Left renal pelvis (tissue), 4 donors: ENCODE measurements at regions not wholly inside any gene's neighbourhood (a gene's known extent, or its start where the extent isn't known, plus 50 kb on each side); places are given as distances from the start of the nearest gene placed in this dataset.

Source experiments
- DNase-seq, 4 donors: peaks; one replicate each; pipeline ENCODE4 v3.0.0-alpha.2; 2013; ENCODE audit warnings: low read depth in 4 of 4, low spot score in 3 of 4

DNA sequence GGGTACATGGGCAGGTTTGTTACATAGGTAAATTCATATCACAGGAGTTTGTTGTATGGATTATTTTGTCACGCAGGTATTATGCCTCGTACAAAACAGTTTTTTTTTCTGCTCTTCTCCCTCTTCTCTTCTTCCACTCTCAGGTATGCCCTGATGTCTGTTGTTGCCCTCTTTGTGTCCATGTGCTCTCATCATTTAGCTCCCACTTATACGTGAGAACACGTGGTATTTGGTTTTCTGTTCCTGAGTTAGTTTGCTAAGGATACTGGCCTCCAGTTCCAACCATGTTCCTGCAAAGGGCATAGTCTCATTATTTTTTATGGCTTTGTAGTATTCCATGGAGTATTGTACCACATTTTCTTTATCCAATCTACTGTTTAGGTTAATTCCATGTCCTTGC lies 65.7 kb downstream of the UNC5CL start:
- DNase-seq: no peak

DNA sequence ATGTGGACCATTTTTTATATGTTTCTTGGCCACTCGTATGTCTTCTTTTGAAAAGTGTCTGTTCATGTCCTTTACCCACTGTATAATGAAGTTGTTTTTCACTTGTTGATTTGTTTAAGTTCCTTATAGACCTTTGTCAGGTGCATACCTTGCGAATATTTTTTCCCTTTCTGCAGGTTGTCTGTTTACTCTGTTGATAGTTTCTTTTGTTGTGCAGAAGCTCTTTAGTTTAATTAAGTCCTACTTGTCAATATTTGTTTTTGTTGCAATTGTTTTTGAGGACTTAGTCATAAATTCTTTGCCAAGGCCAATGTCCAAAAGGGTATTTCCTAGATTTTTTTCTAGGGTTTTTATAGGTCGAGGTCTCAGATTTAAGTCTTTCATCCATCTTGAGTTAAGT lies 66.2 kb downstream of the UNC5CL start:
- no peak for DNase-seq

DNA sequence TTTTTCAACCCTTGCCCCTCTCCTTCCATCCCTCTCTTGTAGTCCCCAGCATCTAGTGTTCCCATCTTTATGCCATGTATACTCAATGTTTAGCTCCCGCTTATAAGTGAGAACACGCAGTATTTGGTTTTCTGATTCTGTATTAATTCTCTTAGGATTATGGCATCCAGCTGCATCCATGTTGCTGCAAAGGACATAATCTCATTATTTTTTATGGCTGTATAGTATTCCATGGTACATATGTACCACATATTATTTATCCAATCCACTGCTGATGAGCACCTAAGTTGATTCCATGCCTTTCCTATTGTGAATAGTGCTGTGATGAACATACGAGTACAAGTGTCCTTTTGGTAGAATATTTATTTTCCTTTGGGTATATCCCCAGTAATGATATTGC lies 66.8 kb downstream of the UNC5CL start:
- no peak for DNase-seq

DNA sequence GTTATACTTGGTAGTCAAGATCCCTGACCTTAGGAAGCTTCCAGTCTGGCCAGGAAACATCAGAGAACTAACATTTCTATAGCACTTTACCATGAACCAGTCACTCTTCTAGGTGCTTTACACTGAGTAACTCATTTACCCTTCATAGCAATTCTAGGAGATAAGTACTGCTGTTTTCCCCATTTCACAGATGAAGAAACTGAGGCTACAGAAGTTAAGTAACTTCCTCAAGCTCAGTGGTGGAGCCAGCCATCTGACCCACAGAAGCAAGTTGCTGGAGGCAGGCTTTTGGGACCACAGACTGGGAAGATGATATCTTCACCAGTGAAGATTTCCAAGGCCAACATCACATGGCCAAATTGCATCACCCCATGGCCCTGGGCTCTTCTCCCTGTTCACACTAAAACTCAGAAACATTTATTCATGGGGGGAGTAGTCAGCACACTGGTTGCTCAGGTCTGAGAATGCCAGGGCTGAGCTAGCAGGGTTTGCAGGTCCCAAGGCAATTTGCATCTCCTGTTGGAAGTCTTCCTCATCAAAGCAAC lies 70.3 kb downstream of the UNC5CL start:
- DNase-seq: no peak

DNA sequence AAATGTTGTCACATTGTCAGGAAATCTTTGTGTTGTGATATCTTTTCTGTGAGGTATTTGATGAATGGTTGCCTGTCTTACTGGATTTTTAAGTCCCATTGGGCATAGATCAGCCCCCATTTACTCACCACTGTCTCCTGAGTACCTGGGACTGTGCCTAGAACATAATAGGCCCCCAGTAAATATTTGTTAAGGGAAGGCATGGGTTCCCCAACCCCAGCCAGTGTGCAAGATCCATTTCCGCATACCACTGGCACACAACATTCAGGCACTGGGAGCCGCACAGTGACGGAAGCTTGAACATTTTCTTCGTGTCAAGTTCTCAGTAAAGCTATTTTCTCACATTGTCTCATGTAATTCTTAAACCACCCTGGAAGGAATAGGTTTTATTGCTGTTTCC lies 72.2 kb downstream of the UNC5CL start:
- no peak for DNase-seq

DNA sequence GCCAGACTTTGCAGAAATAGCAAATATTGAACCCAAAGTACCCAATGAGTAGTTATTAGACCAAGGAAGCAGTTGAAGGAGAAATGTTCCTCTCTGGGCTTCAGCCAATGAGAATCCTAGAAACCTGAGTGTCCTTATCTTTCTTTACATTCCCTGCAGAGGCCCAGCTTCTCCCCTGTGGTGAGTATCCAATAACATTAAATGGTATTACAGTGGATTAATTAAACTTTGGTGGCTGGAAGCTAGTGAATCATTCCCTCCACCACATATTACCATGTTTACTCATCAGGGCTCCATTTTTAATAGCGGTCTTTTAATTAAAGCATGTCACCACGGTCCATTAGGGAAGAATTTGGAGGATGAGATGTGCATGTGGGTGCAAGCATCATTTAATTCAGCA lies 74.0 kb downstream of the UNC5CL start:
- no peak for DNase-seq

DNA sequence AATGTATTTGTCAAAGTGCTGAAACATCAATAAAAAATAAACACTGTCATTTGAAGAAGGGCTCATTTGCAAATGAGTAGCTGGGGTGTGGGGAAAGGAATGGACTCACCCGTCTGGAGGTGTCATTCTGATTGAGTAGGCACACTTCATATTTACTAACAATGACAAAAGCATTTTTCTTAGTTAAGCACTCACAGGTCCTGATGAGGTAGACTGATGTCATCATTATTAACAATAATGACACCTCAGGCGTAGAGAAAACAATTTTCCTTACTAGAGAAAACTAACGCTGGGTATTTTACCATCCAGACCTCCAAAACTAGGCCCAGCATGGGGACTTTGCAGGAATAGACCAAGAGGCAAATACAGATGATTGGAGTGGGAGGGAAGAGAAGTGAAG lies 76.0 kb downstream of the UNC5CL start:
- DNase-seq: no peak

DNA sequence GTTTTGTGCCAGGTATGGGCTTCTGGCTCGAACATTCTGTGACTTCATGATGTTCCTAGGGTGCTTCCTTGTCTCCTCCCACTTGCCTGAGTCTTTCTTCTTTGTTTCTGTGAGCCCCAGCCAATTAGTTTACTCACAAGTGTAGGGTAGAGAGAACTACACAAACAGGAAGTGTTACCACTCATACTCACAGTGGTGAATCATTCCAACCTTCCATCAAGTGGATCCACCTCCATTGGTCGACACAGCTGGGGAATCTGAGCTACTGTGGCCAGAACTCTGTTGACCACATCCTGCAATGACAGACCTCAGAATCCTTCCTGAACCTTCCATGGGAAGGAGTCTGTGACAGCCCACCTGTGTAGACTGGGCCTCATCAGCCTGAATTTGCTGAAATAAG lies 76.8 kb downstream of the UNC5CL start:
- DNase-seq: no peak

DNA sequence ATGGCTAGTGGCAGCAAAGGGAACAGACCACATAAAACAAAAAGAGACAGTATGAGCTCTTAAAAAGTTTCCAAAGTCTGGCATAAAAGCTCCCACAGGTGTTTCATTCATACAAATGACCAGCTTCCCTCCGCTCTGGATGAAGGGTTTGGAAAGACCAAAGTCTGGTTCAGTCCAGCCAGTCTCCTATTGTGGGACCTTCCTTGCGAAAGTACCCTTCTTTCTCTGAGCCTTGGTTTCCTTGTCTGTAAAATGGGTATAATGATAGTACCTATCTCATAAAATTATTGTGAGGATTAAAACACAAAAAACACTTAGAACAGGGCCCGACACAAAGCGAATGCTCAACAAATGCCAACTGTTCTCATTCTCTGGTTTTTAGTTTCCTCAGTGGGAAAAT lies 77.2 kb downstream of the UNC5CL start:
- no peak for DNase-seq

DNA sequence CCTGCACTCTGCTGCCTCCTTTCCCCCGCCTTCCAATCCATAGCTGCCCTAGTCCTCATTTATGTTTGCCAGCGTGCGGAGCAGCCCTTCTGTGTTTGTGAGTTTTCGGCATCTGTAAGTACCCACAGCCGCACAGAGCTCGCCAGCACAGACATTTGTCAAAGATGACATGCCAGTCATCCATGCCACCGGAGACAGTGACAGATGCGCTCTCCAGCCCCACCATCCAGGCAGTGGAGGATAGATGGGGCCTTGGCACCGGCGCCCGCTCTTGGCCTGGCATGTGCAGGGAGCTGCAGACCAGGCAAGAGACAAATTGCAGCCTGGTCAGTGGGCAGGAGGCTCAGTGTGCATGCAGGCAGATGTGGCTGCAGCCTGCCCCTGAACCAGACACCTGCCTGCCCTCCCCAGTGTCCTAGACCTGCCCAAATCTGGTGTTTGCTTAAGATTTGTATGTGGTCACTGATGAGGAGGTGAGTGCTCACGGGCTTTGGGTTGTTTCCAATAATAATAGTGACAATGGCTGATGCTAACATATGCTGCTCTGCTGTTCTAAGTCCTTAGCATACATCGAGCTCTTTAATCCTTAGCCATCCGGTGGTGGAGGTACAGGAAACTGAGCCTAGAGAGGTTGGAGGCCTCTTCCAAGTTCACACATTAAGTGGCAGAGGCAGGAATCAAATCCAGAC lies 78.1 kb downstream of the UNC5CL start:
- no peak for DNase-seq

DNA sequence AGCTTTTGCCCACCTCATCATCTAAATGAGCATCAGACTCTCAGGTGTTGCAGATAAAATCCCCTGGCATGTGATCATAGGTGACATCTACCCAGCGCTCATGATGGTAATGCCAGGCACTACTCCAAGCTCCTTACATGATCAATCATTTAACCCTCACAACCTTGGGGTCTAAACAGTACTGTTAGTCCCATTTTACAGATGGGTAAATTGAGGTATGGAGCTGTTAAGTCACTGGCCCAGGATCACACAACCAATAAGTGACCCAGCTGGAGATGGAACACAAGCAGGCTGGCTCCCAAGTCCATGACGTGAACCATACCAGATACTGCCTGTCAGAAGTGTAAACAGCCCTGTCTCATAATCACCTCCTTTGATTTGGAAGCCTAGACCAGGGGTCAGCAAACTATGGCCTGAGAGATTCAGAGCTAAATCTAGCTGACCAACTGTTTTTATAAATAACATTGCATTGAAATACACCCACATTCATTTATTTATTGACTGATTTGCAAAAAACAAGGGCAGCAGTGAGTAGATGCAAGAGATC lies 79.2 kb downstream of the UNC5CL start:
- no peak for DNase-seq

DNA sequence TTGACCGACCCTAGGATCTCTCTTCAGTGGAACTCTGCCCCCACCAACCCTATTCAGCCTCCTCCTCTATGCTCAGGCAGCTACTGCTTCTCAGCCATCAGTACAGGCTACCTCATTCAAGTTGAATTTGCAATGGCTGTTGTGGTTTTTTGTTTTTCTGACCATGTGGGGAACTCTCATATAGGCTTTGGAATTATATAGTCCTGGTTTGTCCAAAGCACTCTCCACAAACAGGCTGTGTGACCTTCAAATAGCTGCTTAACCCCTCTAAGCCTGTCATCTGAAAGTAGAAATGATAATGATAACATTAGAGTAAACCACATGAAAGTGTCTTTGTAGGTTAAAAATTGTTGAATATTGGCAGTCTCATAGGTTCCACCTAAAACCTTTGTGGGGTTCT lies 80.3 kb downstream of the UNC5CL start:
- DNase-seq: no peak

DNA sequence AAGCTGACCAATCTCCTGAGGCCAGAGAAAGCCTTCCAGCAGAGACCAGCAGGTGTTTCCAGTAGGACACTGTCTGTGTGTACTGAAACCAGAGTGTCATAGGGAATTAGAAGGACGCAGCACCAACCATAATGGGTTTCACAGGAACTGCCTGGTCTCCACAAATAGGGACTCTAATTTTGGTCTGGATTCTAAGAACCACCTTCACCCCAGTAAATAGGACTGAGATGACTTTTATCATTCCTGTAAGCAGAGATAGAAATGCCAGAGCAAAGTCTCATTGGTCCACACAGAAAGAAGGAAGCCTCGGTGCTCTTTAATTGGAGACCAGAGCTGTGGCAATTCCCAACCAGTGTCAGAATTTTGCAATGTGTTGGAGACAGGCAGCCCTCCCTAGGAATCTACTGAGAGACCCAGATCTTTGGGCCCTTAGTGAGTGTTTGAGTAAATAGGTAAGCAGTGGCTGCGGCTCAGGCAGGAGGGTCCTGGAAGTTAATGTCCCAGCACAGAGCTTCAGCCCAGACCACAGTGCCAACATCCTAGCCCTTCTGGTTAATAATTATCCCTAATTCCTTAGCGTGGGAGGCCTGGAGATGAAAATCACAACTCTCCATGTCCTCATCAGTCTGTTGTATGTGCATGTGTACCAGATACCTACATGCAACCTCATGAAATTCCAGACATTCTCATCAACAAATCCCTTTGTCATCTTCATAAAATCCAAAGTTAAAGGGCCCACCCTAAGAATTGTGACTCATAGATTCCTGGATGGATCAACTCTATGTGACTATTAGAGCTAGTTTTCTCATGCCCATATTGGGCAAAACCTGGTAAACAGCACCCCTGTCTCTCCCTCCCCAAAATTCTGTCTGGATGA lies 81.2 kb downstream of the UNC5CL start:
- DNase-seq: peak in 1 of 4 donors; percentile 3

DNA sequence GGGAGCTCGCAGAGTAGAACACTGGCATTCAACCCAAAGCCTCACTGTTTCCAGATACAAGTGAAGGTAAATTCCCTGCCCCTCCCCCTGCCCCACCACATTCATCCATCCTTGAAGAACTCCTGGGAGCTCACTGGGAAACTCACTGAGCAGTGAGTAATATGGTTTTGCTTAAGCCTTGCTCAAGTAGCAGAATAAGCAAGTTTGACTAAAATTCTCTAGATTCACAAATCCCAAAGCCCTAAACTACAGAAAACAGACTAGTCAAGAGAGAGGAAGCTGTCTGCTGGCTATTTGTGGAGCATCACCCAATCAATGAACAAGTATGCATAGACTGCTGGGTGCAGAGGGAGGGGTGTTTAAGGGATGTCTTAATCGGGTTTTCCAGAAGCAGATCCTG lies 82.1 kb downstream of the UNC5CL start:
- DNase-seq: no peak

DNA sequence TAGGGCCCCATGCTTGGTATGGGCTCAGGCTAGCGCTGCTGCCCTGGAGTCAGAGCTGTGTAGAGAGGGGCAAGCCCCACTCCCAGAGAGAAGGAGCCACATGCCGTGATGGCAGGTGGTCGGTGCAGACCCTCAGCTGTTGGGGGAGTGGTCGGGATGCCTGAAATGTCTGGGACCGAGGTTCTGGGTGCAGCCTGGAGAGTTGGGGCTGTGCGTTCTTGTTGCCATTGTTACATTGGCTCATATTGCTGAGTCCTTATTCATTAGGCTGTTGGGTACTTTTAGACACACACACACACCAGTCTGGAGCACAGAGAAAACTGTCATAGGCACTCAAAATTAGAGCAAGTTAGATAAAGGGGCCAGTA lies 83.9 kb downstream of the UNC5CL start:
- no peak for DNase-seq

DNA sequence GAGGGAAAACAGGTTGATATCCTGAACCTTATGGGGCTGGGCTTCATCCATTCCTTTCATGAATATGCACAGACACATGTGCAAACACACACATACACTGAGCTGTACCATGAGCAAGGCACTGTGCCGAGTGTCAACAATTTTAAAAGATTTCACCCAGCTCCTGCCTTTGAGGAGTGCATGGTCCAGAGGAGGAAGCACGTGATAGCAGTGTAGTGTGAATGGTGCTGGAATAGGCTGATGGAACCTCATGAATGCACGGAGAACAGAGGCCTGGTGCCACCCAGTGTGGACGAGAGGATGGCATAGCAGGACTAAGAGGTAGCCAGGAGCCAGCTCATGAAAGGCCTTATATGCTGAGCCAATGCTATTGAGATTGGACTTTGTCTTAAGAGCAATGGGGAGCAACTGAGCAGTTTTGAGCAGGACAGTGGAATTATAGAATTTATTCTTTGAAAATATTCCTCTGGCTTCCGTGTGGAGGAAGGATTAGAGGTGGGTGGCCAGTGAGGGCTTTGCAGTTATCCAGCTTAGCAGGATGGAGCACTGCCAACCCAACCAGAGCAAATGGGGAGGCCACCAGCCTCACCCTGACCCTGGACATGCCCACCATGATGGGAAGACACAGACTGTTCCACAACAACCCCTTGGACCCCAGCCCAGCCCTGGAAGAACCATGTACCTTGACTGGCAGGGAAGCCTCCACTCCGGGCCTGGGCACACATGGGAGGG lies 84.4 kb downstream of the UNC5CL start:
- no peak for DNase-seq

DNA sequence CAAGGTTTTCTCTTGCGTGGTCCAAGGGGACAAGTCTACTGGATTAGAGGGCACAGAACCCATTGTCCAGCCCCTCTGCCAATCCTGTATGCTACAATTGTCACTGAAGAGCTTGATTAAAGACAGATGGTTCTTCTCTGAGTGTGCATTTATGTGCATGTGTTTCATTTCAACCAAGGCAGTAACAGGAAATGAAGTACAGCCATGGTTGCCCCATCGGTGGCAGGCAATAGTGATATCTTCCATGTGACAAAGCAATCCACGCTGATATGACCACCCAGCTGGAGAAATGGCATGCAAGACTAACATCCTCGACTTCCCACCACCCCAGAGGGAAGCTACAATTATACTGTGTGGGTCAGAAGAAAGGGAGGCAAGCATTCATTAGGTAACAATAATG lies 85.5 kb downstream of the UNC5CL start:
- no peak for DNase-seq

DNA sequence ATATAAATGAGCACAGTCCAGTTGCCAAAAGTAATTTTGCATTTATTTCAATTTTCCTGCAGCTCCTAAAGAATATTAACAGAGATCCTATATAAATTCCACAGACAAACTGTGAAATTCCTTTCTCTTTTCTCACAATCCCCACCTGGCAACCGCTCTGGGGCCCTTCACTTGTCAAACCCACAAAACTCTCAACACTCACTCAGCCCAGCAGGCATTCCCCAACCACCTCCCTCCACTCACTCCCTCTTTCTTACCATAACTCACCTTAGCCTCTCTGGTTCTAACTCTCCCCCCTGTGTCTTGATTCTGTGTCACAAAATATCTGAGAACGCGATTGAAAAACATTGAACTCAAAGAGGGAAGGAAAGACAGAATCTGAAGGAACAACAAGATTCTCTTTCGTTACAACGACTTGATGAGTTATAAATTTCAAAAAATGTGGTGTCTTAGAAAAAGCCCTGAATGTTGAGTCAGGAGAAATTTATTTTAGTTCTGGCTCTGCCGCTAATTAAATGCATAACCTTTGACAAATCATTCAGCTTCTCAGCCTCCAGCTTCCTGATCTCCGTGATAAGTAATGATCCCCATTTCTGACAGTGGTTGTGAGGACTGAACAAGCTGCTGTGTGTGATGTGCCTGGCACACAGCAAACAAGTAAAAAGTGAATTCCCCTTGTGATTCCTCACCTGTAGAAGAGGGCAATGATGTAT lies 87.9 kb downstream of the UNC5CL start:
- no peak for DNase-seq

DNA sequence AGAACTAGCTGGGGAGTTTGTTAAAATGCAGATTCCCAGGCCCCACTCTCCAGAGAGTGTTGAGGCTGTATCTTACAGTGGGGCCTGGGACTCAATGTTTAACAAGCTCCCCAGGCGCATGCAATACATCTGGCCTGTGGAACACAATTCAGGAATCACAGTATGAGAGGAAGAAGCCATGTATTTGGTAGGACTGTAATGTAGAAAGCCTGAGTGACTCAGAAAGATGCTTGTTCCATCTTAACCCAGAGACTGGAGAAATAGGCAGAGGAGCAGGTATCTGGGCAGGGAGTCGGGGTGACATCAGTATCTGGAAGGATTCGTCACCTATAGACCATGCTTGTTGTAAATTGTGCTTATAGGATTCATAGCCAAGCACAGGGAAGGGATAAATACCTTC lies 90.5 kb downstream of the UNC5CL start:
- DNase-seq: no peak

DNA sequence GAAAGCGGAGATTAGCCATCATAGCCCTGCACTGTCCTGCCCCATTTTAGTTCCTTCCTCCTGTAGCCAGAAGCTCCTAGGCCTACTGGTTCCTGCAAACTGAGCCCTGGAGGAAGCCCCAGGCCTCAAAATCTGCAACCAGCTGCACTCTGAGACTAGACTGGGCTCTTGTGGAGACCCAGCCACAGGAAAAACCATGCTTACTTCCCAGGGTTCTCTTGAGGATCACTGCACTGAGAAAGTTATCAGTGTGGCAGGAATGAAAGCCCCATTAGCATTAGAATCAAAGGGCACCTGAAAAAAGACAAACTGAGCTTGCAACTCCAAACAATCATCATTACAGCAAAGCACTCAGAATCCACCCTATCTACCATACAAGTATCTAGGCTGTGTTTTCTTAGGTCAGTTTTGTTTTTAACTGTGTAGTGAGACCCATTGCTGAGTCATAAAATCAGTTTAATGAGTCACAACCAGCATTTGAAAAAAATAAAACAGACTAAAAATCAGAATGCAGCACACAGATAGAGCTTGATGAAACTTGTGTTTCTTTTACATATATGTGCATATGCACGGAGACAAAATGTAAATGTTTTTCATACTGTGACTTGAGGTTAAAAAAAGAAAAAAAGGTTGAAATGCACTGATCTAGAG lies 91.0 kb downstream of the UNC5CL start:
- no peak for DNase-seq
